ENCODE measurements at regions not wholly inside any gene's neighbourhood (a gene's known extent, or its start where the extent isn't known, plus 50 kb on each side); places are given as distances from the start of the nearest gene placed in this dataset.

GRCh38 chr7:41544241-41544640, 158.6 kb downstream of the INHBA start:
- TF ChIP-seq CTCF (IDR thresholded peaks at IDR 0.05; ENCODE audit: extremely low read depth, insufficient read depth, missing control alignments), result no peak
- DNase-seq (ENCODE audit: low spot score), result no peak
- in situ Hi-C loops (cut with MboI; ENCODE audit: low pct_unique_long_range_greater_than_20kb, low sequenced_read_pairs, unreplicated experiment), result no loop called here

- in situ Hi-C loops (cut with MboI; ENCODE audit: low pct_unique_long_range_greater_than_20kb, low sequenced_read_pairs, unreplicated experiment), result no loop called here
- DNase-seq (ENCODE audit: low spot score), result no peak
- TF ChIP-seq CTCF (IDR thresholded peaks at IDR 0.05; ENCODE audit: extremely low read depth, insufficient read depth, missing control alignments), result no peak
These were observed 162.3 kb downstream of the INHBA start for GRCh38 chr7:41540601-41541000.

- in situ Hi-C loops (cut with MboI; ENCODE audit: low pct_unique_long_range_greater_than_20kb, low sequenced_read_pairs, unreplicated experiment), result no loop called here
- no peak for DNase-seq (ENCODE audit: low spot score)
- no peak for TF ChIP-seq CTCF (IDR thresholded peaks at IDR 0.05; ENCODE audit: extremely low read depth, insufficient read depth, missing control alignments)
These were observed 163.8 kb downstream of the INHBA start for GRCh38 chr7:41538810-41539724.

- in situ Hi-C loops (cut with MboI; ENCODE audit: low pct_unique_long_range_greater_than_20kb, low sequenced_read_pairs, unreplicated experiment), result no loop called here
- DNase-seq (ENCODE audit: low spot score), result no peak
- TF ChIP-seq CTCF (IDR thresholded peaks at IDR 0.05; ENCODE audit: extremely low read depth, insufficient read depth, missing control alignments), result no peak
These were observed 165.8 kb downstream of the INHBA start for GRCh38 chr7:41536873-41537665.

GRCh38 chr7:41536122-41536872, 166.6 kb downstream of the INHBA start:
- DNase-seq (ENCODE audit: low spot score), result no peak
- no peak for TF ChIP-seq CTCF (IDR thresholded peaks at IDR 0.05; ENCODE audit: extremely low read depth, insufficient read depth, missing control alignments)
- in situ Hi-C loops (cut with MboI; ENCODE audit: low pct_unique_long_range_greater_than_20kb, low sequenced_read_pairs, unreplicated experiment), result no loop called here

GRCh38 chr7:41529831-41530230, 173.1 kb downstream of the INHBA start:
- no peak for TF ChIP-seq CTCF (IDR thresholded peaks at IDR 0.05; ENCODE audit: extremely low read depth, insufficient read depth, missing control alignments)
- in situ Hi-C loops (cut with MboI; ENCODE audit: low pct_unique_long_range_greater_than_20kb, low sequenced_read_pairs, unreplicated experiment), result no loop called here
- DNase-seq (ENCODE audit: low spot score), result no peak
